ENCODE measurements at regions not wholly inside any gene's neighbourhood (a gene's known extent, or its start where the extent isn't known, plus 50 kb on each side); places are given as distances from the start of the nearest gene placed in this dataset.
"Not testable (repeated sequence)": the region's sequence is repeated elsewhere in the genome, so short reads cannot be mapped to it uniquely, and the experiment has no call there.

DNA sequence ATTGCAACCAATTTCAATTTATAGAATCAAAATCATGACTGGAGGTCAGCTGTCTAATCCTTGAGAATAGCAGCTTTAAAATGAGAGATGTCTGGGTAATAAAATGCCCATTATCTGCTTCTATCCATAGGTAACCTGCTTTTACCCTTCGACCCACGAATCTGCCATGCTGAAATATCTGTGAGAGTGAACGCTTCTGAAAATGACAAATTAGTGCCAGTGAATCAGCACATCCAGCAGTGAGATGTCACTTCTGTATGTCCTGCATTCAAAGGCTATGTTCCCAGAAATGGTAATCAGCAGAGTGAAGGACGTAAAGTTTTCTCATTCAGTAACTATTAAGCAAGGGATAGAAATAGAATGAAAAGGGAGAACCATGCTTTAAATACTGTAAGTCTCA lies 532.4 kb upstream of the ITGA1 start:
- no peaks in the 10 kb centered on the region for H3K36me3 ChIP-seq (ENCODE audit: control insufficient read depth, insufficient read depth, low read length)
- WGBS, 2 experiments = 90 to 94% methylated on average over 4 of the region's 4 CpGs
- H3K27me3 ChIP-seq (ENCODE audit: control insufficient read depth, insufficient read depth, low read length, poor library complexity, severe bottlenecking) = no peaks in the 10 kb centered on the region
- no peaks in the 10 kb centered on the region for H3K9me3 ChIP-seq (ENCODE audit: control insufficient read depth, low read length)
- H3K4me1 ChIP-seq (ENCODE audit: control insufficient read depth, insufficient read depth, low read length) = no peaks in the 10 kb centered on the region
- H3K27ac ChIP-seq (ENCODE audit: insufficient read depth, low read depth, low read length, poor library complexity, severe bottlenecking) = no peak overlapping the region
- H3K4me3 ChIP-seq (ENCODE audit: insufficient read depth, low read depth, low read length) = no peak overlapping the region

DNA sequence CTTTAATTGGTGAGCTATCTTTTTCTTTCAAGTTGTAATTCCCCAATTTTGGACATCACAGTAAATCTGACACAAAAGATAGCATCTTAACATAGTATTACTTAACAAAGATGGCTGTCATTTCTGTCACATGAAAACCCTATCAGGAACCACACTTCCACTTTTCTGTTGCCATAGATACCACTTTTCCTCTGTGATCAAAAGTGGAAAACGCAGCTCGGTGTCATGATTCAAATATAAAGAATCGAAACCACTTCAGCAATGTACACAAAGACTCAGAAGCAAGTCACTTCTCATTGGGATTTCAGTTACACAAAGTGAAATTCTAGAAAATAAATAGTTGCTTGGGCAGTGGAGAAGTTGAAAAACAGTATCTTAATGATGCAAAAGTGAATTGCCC lies 524.9 kb upstream of the ITGA1 start:
- Histone ChIP-seq H3K4me3 (ENCODE audit: insufficient read depth, low read depth, low read length) (no peak overlapping the region), H3K27me3 (ENCODE audit: control insufficient read depth, insufficient read depth, low read length, poor library complexity, severe bottlenecking) (no peaks in the 10 kb centered on the region), H3K4me1 (ENCODE audit: control insufficient read depth, insufficient read depth, low read length) (no peaks in the 10 kb centered on the region), H3K36me3 (ENCODE audit: control insufficient read depth, insufficient read depth, low read length) (no peaks in the 10 kb centered on the region), H3K9me3 (ENCODE audit: control insufficient read depth, low read length) (no peaks in the 10 kb centered on the region), H3K27ac (ENCODE audit: insufficient read depth, low read depth, low read length, poor library complexity, severe bottlenecking) (no peak overlapping the region)
- 93 to 94% methylated on average over 3 of the region's 3 CpGs for WGBS, 2 experiments

DNA sequence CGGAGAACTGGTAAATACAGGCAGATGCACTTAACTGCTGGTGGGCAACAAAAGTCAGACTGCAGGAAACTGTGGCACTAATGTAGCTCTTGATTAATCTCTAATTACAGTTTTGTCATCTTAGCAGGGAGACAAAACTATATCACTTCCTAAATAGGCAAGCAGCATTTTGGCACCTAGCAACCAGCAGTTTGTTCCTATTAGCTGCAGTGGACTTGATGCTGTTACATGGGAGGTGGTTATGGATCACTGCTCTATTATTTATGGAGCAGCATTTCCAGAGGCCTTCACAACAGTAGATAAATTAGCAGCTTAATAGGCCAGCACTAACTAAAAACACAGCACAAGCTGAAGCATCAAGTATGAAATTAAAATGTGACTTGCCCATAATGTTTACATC lies 518.3 kb upstream of the ITGA1 start:
- Histone ChIP-seq H3K27me3 (ENCODE audit: control insufficient read depth, insufficient read depth, low read length, poor library complexity, severe bottlenecking) (no peaks in the 10 kb centered on the region), H3K27ac (ENCODE audit: insufficient read depth, low read depth, low read length, poor library complexity, severe bottlenecking) (no peak overlapping the region)
- WGBS, 2 experiments = 94 to 100% methylated on average over 1 of the region's 1 CpG

DNA sequence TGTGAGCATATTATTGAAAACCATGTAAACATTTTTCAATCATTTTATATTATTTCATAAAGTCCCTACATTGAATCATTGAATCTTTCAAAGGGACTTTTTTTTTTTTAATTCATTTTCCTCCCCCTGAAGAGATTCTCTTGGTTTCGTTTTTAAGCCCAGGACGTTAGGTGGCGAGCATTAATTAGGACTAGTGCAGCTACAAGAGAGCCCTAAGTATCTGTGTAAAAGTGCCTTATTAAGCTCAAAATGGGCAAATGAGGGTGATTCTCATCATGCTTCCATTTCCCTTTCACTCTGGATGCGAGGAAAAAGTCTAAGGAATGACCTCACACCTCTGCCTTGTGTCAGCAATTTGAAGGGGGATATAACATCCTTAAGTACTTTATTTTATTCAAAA lies 517.9 kb upstream of the ITGA1 start:
- Histone ChIP-seq H3K36me3 (ENCODE audit: control insufficient read depth, insufficient read depth, low read length) (no peaks in the 10 kb centered on the region), H3K9me3 (ENCODE audit: control insufficient read depth, low read length) (no peaks in the 10 kb centered on the region), H3K27ac (ENCODE audit: insufficient read depth, low read depth, low read length, poor library complexity, severe bottlenecking) (no peak overlapping the region), H3K4me1 (ENCODE audit: control insufficient read depth, insufficient read depth, low read length) (peaks cover 3% of the 10 kb centered on the region), H3K4me3 (ENCODE audit: insufficient read depth, low read depth, low read length) (no peak overlapping the region), H3K27me3 (ENCODE audit: control insufficient read depth, insufficient read depth, low read length, poor library complexity, severe bottlenecking) (no peaks in the 10 kb centered on the region)
- 88% methylated on average over 4 of the region's 4 CpGs for WGBS, 2 experiments

More for the DNA sequence above, 518.3 kb upstream of the ITGA1 start:
- Histone ChIP-seq H3K36me3 (ENCODE audit: control insufficient read depth, insufficient read depth, low read length) (no peaks in the 10 kb centered on the region), H3K4me3 (ENCODE audit: insufficient read depth, low read depth, low read length) (no peak overlapping the region), H3K9me3 (ENCODE audit: control insufficient read depth, low read length) (no peaks in the 10 kb centered on the region), H3K4me1 (ENCODE audit: control insufficient read depth, insufficient read depth, low read length) (peaks cover 3% of the 10 kb centered on the region)

DNA sequence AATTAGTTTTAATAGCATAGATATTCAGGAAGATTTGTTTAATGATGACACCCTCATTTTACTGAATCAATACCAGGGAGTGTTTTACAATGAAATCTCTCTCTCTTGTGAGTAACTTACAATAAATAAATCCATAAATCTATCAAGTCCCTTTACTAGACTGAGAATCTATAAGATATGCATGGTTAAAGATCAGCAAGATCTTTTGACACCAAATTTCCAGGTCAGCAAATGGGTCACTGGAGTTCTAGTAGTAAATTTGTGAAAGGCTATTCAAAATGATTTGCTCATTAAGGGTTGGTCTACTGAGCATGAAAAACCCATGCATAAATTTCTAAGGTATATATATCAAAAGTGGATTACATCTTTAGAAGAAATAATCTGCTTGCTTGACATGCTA lies 512.1 kb upstream of the ITGA1 start:
- H3K36me3 ChIP-seq (ENCODE audit: control insufficient read depth, insufficient read depth, low read length) = no peaks in the 10 kb centered on the region
- no peaks in the 10 kb centered on the region for H3K4me1 ChIP-seq (ENCODE audit: control insufficient read depth, insufficient read depth, low read length)
- no peaks in the 10 kb centered on the region for H3K9me3 ChIP-seq (ENCODE audit: control insufficient read depth, low read length)
- no peak overlapping the region for H3K4me3 ChIP-seq (ENCODE audit: insufficient read depth, low read depth, low read length)
- H3K27me3 ChIP-seq (ENCODE audit: control insufficient read depth, insufficient read depth, low read length, poor library complexity, severe bottlenecking) = no peaks in the 10 kb centered on the region
- H3K27ac ChIP-seq (ENCODE audit: insufficient read depth, low read depth, low read length, poor library complexity, severe bottlenecking) = no peak overlapping the region

DNA sequence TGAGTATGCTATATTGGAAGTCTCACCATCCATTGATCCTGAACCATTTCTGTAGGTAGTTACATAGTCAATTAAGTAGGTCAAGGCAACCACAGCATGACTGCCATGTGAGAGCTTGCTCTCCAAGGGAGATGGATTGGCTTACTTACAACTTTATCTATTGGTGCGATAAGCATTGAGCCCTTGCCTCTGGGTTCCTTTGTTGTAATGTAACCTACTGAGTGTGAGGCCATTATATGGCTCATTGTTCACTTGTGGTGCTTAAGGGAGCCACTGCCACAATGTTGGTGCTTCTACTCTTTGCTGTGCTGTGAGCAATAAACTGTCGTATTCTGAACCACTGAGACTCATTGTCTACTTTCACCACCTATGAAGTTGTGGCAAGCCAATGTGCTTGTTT lies 510.6 kb upstream of the ITGA1 start:
- H3K9me3 ChIP-seq (ENCODE audit: control insufficient read depth, low read length) = no peaks in the 10 kb centered on the region
- no peak overlapping the region for H3K4me3 ChIP-seq (ENCODE audit: insufficient read depth, low read depth, low read length)
- no peak overlapping the region for H3K27ac ChIP-seq (ENCODE audit: insufficient read depth, low read depth, low read length, poor library complexity, severe bottlenecking)
- 76 to 84% methylated on average over 2 of the region's 2 CpGs for WGBS, 2 experiments
- no peaks in the 10 kb centered on the region for H3K36me3 ChIP-seq (ENCODE audit: control insufficient read depth, insufficient read depth, low read length)
- H3K27me3 ChIP-seq (ENCODE audit: control insufficient read depth, insufficient read depth, low read length, poor library complexity, severe bottlenecking) = no peaks in the 10 kb centered on the region
- H3K4me1 ChIP-seq (ENCODE audit: control insufficient read depth, insufficient read depth, low read length) = no peaks in the 10 kb centered on the region

DNA sequence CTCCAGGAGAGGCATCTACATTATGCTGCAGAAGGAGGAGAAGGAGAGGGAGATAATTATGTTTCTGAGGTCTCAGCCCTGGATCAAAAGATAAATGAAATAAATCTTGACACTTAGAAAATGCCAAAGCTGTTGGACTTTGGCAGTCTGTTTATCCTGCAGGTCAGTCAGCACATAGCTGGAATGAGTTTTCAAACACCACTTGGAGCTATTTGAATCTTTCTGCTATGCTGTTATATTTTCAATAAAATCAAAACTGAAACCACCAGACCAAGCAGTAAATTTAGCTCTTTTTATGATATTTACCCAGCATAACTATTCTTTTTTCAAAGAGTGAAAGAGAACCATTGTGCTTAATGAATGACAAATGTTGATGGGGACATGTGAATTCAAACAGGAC lies 505.1 kb upstream of the ITGA1 start:
- Histone ChIP-seq H3K27ac (ENCODE audit: insufficient read depth, low read depth, low read length, poor library complexity, severe bottlenecking) (no peak overlapping the region), H3K4me1 (ENCODE audit: control insufficient read depth, insufficient read depth, low read length) (no peaks in the 10 kb centered on the region), H3K36me3 (ENCODE audit: control insufficient read depth, insufficient read depth, low read length) (no peaks in the 10 kb centered on the region), H3K27me3 (ENCODE audit: control insufficient read depth, insufficient read depth, low read length, poor library complexity, severe bottlenecking) (no peaks in the 10 kb centered on the region), H3K9me3 (ENCODE audit: control insufficient read depth, low read length) (no peaks in the 10 kb centered on the region), H3K4me3 (ENCODE audit: insufficient read depth, low read depth, low read length) (no peak overlapping the region)

DNA sequence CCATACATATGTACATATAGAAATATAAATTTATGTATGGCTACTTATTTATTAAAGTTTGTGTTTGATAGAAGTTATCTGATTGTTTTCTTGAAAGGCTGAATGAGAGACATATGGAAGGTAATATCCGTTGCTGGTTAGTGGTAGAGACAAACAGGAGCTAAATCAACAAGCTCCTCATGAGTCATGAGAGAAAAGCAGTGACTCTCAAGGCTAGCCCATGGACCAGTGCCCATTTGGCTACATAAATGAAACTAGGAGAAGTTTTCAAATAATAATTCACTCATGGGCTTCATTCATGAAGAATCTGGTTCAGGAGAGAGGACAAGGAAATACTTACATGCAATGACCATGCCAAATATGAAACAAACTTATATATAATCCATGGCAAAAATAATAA lies 504.5 kb upstream of the ITGA1 start:
- Histone ChIP-seq H3K27ac (ENCODE audit: insufficient read depth, low read depth, low read length, poor library complexity, severe bottlenecking) (no peak overlapping the region), H3K27me3 (ENCODE audit: control insufficient read depth, insufficient read depth, low read length, poor library complexity, severe bottlenecking) (no peaks in the 10 kb centered on the region), H3K4me3 (ENCODE audit: insufficient read depth, low read depth, low read length) (no peak overlapping the region), H3K36me3 (ENCODE audit: control insufficient read depth, insufficient read depth, low read length) (no peaks in the 10 kb centered on the region), H3K9me3 (ENCODE audit: control insufficient read depth, low read length) (no peaks in the 10 kb centered on the region), H3K4me1 (ENCODE audit: control insufficient read depth, insufficient read depth, low read length) (no peaks in the 10 kb centered on the region)
- WGBS, 2 experiments = 93 to 95% methylated on average over 1 of the region's 1 CpG

DNA sequence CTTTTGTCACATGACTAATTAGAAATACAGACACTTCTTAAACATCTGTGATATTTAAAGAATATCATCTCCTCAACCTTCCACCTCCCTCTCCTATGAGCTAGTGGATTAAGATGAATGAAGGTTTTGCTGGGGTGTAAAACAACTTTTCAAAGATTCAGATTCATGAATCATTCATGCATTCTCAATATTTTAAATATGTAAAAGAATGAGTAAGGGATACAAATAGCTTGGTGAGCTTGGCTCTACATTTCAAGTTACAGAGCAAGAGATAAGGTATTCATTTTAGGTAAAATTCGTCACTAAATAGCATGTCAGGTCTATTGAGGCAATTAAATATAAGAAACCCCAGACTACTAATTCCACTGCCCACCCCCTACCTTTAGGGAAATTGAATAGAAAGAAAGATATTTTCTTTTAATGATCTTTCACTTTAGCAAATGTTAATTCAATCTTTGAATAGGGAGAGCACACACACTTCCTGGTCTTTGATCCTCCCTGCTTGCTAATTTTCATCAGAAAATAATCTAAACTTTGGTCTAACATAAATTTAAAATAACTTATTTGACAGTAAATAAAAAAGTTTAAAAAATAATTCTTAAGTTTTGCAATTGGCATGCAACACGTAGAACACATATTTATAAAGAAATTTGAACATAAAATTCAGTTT lies 486.9 kb upstream of the ITGA1 start:
- H3K36me3 ChIP-seq (ENCODE audit: control insufficient read depth, insufficient read depth, low read length) = no peaks in the 10 kb centered on the region
- no peaks in the 10 kb centered on the region for H3K27me3 ChIP-seq (ENCODE audit: control insufficient read depth, insufficient read depth, low read length, poor library complexity, severe bottlenecking)
- no peaks in the 10 kb centered on the region for H3K4me1 ChIP-seq (ENCODE audit: control insufficient read depth, insufficient read depth, low read length)
- H3K9me3 ChIP-seq (ENCODE audit: control insufficient read depth, low read length) = peaks cover 2% of the 10 kb centered on the region
- no peak overlapping the region for H3K4me3 ChIP-seq (ENCODE audit: insufficient read depth, low read depth, low read length)
- no peak overlapping the region for H3K27ac ChIP-seq (ENCODE audit: insufficient read depth, low read depth, low read length, poor library complexity, severe bottlenecking)
- 100% methylated on average over 1 of the region's 2 CpGs; no CpG with 5 or more reads in 1 of the 2 experiments for WGBS, 2 experiments

DNA sequence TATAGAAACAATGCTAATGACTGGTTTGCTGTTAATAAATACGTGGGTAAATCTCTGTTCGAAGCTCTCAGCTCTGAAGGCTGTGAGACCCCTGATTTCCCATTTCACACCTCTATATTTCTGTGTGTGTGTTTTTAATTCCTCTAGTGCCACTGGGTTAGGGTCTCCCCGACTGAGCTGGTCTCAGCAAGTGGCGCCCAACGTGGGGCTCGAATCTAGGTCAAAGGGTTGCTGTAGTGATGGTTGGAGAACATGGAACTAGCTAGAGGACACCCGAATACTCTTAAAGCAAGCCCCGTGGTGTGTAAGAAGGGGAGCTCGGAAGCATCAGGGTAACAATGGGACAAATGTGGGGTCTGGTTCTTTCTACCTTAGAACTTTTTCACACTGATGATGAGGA lies 482.9 kb upstream of the ITGA1 start:
- not testable (repeated sequence) for H3K9me3 ChIP-seq (ENCODE audit: control insufficient read depth, low read length); H3K4me1 ChIP-seq (ENCODE audit: control insufficient read depth, insufficient read depth, low read length); H3K27ac ChIP-seq (ENCODE audit: insufficient read depth, low read depth, low read length, poor library complexity, severe bottlenecking); H3K4me3 ChIP-seq (ENCODE audit: insufficient read depth, low read depth, low read length); H3K27me3 ChIP-seq (ENCODE audit: control insufficient read depth, insufficient read depth, low read length, poor library complexity, severe bottlenecking); H3K36me3 ChIP-seq (ENCODE audit: control insufficient read depth, insufficient read depth, low read length)
- WGBS, 2 experiments = 78 to 84% methylated on average over 7 to 9 of the region's 9 CpGs

DNA sequence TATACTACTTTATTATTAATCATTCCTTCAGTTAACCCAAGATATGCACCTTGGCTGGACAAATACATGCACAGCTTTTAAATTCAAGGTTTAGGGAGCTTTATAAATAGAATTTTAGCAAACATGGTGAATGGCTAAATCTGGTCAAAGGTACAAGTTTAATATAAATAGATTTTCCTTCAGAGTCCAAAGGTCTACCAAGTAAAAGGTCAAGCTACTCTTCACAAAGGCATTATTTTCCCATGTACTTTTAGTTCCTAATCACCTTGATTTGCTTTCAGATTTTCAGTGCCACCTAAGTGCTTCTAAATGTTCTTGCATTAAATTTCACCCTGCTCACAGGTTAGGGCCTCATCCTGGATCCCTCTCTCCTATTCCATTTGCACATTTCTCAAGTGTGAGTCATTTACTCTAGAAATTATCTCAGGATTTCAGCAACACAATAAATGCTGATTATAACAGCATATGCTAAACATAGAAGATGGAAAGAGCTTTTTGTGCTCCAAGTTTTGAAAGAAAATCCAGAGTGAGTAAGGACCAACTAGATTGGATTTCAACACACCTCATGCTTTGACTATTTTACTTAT lies 459.4 kb upstream of the ITGA1 start:
- Histone ChIP-seq H3K27ac (ENCODE audit: insufficient read depth, low read depth, low read length, poor library complexity, severe bottlenecking) (no peak overlapping the region), H3K4me3 (ENCODE audit: insufficient read depth, low read depth, low read length) (no peak overlapping the region), H3K4me1 (ENCODE audit: control insufficient read depth, insufficient read depth, low read length) (no peaks in the 10 kb centered on the region), H3K27me3 (ENCODE audit: control insufficient read depth, insufficient read depth, low read length, poor library complexity, severe bottlenecking) (no peaks in the 10 kb centered on the region), H3K36me3 (ENCODE audit: control insufficient read depth, insufficient read depth, low read length) (no peaks in the 10 kb centered on the region), H3K9me3 (ENCODE audit: control insufficient read depth, low read length) (no peaks in the 10 kb centered on the region)

Data from ectodermal cell (in vitro differentiated cells).